ENCODE measurements at regions not wholly inside any gene's neighbourhood (a gene's known extent, or its start where the extent isn't known, plus 50 kb on each side); places are given as distances from the start of the nearest gene placed in this dataset.
"Not testable (repeated sequence)": the region's sequence is repeated elsewhere in the genome, so short reads cannot be mapped to it uniquely, and the experiment has no call there.

GRCh38 chr1:215405211-215405610 is 161.9 kb upstream of the KCTD3 start:
- DNase-seq: no peak

- DNase-seq: no peak
Measured at GRCh38 chr1:215406927-215407326, 160.2 kb upstream of the KCTD3 start.

DNA sequence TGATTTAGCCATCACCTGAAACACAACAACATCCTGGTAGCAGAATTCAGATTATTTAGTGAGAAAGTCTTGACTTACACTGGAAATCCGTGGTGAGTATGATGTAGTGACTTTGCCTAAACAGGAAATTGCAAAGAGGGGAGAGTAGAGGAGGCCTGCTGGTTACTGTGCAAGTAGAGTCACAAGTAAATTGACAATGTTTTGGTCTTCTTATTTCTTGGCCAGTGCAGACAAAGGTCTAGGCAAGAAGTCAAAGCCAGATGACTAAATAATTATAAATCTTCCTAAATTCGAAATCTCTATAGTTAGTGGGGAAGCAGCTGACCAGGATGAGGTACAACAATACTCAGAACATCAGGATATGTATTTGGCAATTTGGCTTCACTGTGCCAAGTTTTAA is 159.5 kb upstream of the KCTD3 start:
- no peak for DNase-seq

DNA sequence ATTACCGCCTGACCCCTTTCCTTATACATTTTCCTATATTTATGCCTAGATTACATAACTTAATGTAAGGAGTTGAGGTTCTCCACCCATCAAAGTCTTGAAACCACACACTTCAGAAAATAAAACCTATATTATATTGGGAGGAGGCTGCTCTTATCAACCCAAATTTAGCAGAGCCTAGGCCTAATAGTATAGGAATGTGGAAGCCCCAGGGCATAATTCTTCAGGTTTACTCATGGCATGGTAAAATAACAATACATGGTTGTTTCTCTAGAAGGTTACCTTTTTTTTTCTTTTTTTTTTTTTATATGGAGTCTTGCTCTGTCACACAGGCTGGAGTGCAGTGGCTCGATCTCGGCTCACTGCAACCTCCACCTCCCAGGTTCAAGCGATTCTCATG is 157.6 kb upstream of the KCTD3 start:
- not testable (repeated sequence) for DNase-seq

GRCh38 chr1:215415521-215415920 is 151.6 kb upstream of the KCTD3 start:
- not testable (repeated sequence) for DNase-seq

GRCh38 chr1:215416497-215416896 is 150.6 kb upstream of the KCTD3 start:
- no peak for DNase-seq

GRCh38 chr1:215417122-215417521 is 150.0 kb upstream of the KCTD3 start:
- DNase-seq: no peak

GRCh38 chr1:215418876-215419447 is 148.1 kb upstream of the KCTD3 start:
- no peak for DNase-seq

GRCh38 chr1:215421744-215422143 is 145.4 kb upstream of the KCTD3 start:
- DNase-seq: no peak

GRCh38 chr1:215423288-215423687 is 143.8 kb upstream of the KCTD3 start:
- no peak for DNase-seq

DNA sequence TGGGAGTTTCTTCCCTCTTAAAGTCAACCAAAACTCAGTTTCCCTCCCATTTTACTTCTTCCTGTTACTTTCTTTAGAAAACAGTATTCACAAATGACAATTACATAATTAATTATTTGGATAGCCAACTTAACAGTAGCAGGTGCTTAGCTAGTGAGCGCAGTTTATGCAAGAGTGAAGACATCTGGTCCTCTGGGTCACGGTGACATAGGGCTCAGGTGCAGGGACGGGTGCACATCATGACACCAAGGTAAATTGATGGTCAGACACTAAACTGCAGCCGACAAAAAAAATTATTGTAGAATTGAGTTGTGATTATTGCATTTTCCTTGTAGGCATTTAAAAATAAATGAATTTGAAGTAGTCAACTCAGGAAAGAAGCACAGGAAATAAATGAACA is 142.0 kb upstream of the KCTD3 start:
- DNase-seq: no peak

- DNase-seq: no peak
Measured at GRCh38 chr1:215426101-215426500, 141.0 kb upstream of the KCTD3 start.

DNA sequence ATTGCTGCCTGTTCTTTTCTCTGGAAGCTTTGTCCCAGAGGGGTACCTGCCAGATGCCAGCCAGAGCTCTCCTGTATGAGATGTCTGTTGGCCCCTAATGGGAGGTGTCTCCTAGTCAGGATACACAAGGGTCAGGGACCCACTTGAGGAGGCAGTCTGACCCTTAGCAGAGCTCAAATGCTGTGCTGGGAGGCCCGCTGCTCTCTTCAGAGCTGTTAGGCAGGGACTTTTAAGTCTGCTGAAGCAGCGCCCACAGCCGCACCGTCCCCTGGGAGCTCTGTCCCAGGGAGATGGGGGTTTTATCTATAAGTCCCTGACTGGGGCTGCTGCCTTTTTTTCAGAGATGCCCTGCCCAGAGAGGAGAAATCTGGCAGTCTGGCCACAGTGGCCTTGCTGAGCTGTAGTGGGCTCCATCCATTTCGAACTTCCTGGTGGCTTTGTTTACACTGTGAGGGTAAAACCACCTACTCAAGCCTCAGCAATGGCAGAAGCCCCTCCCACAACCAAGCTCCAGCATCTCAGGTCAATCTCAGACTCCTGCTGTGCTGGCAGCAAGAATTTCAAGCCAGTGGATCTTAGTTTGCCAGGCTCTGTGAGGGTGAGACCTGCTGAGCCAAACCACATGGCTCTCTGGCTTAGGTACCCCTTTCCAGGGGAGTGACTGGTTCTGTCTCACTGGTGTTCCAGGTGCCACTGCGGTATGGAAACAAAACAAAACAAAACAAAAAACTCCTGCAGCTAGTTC is 134.4 kb upstream of the KCTD3 start:
- DNase-seq: not testable (repeated sequence)

GRCh38 chr1:215433237-215433636 is 133.9 kb upstream of the KCTD3 start:
- no peak for DNase-seq

GRCh38 chr1:215439549-215439948 is 127.6 kb upstream of the KCTD3 start:
- no peak for DNase-seq

- no peak for DNase-seq
Measured at GRCh38 chr1:215444715-215445414, 122.2 kb upstream of the KCTD3 start.

DNA sequence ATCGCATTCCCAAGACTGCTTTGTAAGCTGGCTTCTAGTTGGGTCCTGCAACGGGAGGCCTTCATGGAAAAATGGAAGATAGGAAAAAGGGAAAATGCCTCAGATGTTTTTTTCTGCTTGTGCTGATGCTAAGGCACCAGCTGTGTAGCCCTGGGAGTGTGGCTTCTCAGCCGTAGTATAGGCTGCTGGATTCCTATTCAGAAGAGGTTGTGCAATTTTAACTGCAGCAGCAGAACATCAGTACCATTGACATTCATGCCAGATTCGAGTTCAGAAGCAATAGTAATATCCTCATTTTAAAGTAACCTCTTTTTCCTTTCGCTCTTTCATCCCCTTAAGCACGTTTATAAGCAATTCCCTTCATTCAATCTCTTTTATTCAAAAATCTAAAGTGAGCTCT is 119.1 kb upstream of the KCTD3 start:
- not testable (repeated sequence) for DNase-seq

- DNase-seq: not testable (repeated sequence)
Measured at GRCh38 chr1:215449147-215449546, 118.0 kb upstream of the KCTD3 start.

GRCh38 chr1:215453440-215453839 is 113.7 kb upstream of the KCTD3 start:
- DNase-seq: no peak

- no peak for DNase-seq
Measured at GRCh38 chr1:215457213-215457612, 109.9 kb upstream of the KCTD3 start.

DNA sequence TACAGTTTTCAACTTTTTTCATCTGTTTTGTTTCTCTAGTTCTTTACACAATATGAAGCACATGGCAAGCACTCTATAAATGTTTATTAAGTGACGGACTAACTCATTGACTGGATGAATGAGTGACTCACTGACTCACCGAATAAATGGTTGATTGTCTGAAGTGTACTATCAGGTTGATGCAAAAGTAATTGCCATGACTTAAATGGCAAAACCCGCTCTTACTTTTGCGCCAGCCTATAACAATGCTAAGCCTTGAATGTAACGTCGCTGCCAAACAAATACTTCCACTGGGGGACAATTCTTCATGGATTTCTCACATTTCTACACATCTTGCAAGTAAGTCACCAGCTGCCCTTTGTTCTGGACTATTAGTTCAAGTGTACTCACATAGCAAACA is 109.0 kb upstream of the KCTD3 start:
- no peak for DNase-seq

DNA sequence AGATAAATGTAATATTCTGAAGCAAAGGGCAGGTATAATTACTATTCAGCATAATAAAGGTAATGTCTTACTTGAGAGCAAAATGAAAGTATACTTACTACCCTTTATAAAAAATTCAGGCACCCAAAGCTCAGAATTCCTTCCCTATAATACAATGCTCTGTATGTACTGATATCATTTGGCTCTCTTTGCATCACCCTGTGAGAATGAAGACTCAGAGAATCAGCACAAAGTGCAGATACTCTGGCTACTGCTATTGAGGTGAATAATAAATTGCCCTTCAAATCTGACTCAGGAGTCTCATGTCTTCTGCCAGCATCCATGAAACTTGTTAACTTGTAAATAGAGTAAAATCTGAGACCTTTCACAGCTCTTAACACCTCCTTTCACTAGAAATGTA is 108.5 kb upstream of the KCTD3 start:
- no peak for DNase-seq

GRCh38 chr1:215459136-215459535 is 108.0 kb upstream of the KCTD3 start:
- DNase-seq: no peak

- no peak for DNase-seq
Measured at GRCh38 chr1:215466361-215466760, 100.7 kb upstream of the KCTD3 start.

Data from NCI-H526 (cell line).